K562 (cell line): ENCODE measurements at regions not wholly inside any gene's neighbourhood (a gene's known extent, or its start where the extent isn't known, plus 50 kb on each side); places are given as distances from the start of the nearest gene placed in this dataset.

ENCODE experiments used
- ATAC-seq: fragments of 200-7000 bp; cut with Tn5 transposase; 3 replicates; pipeline ENCODE4 v1.9.1; 2020; ENCODE audit warnings: moderate library complexity
- BruUV-seq: library from RNA; stranded (reverse); fragments of 400-500 nt; replicated peaks from 2 replicates; lab custom pipeline; 2021; lab: Mats Ljungman, UMichigan
- CTCF ChIA-PET: fragments of 300-600 bp; formaldehyde crosslinking; extraction: SDS; loops from one replicate; lab custom pipeline; 2021; ENCODE audit warnings: low intra/inter-chr PET ratio; lab: Yijun Ruan, JAX
- POLR2A ChIA-PET: fragments of 300-600, 350-650 bp; sonication (Branson Sonifier 250); formaldehyde crosslinking; extraction: SDS; loops from one replicate; lab custom pipeline; 2021; ENCODE audit warnings: antibody characterized with exemption, inconsistent platforms; lab: Yijun Ruan, JAX
- DNase-seq, 4 experiments: peaks; one replicate each; pipeline versions ENCODE4 v3.0.0 to v3.0.0-alpha.2; 2011 to 2018; ENCODE audit warnings: low spot score in 3 of 4, mixed read lengths in 3 of 4; ENCODE audit errors: extremely low read depth in 1 of 4
- FAIRE-seq: peaks from 2 replicates; lab custom pipeline; 2011; peaks lifted over from hg19 to GRCh38; lab: Jason Lieb, UNC
- H2AFZ ChIP-seq: 2 replicates; pipeline ENCODE4 v1.6.0; 2011; ENCODE audit warnings: low read depth, low read length, control low read depth, inconsistent platforms
- H3K27ac ChIP-seq: fragments of 200-600 bp; 3 replicates; pipeline ENCODE4 v1.8.0; 2011; ENCODE audit warnings: low read depth, mild to moderate bottlenecking, control low read depth, inconsistent platforms, low read length, moderate library complexity, mixed read lengths; ENCODE audit errors: extremely low read depth
- H3K27me3 ChIP-seq, 2 experiments: fragments of 300-600 bp in 1 of 2; 2 replicates in 1 of 2; 3 replicates in 1 of 2; pipeline versions ENCODE4 v1.6.0 to v1.8.0; 2011; ENCODE audit warnings: inconsistent platforms in 2 of 2, low read length in 2 of 2, mild to moderate bottlenecking in 1 of 2, mixed read lengths in 1 of 2, moderate library complexity in 1 of 2; ENCODE audit not compliant: control insufficient read depth in 2 of 2, insufficient read depth in 2 of 2
- H3K36me3 ChIP-seq: fragments of 300-600 bp; 3 replicates; pipeline ENCODE4 v1.8.0; 2011; ENCODE audit warnings: mild to moderate bottlenecking, low read length, inconsistent platforms; ENCODE audit not compliant: control insufficient read depth, insufficient read depth
- H3K4me1 ChIP-seq, 2 experiments: fragments of 200-600 bp in 1 of 2; replicated peaks in 1 of 2; 2 replicates in 1 of 2; 3 replicates in 1 of 2; pipeline versions ENCODE4 v1.5.1 to v1.8.0; 2011; ENCODE audit warnings: inconsistent platforms in 2 of 2, low read length in 2 of 2, mild to moderate bottlenecking in 1 of 2, mixed read lengths in 1 of 2, moderate library complexity in 1 of 2; ENCODE audit not compliant: control insufficient read depth in 2 of 2, insufficient read depth in 2 of 2
- H3K4me2 ChIP-seq: 2 replicates; pipeline ENCODE4 v1.6.1; 2011; ENCODE audit warnings: low read length, control low read depth, inconsistent platforms, mixed read lengths; ENCODE audit not compliant: insufficient read depth
- H3K4me3 ChIP-seq: fragments of 200-600 bp; sonication (generic), shearing (Covaris generic); 2 replicates; pipeline ENCODE4 v1.5.1; 2016; ENCODE audit warnings: control low read depth, inconsistent platforms
- H3K79me2 ChIP-seq: fragments of 200-600 bp; 3 replicates; pipeline ENCODE4 v1.8.0; 2011; ENCODE audit warnings: low read length, inconsistent platforms; ENCODE audit not compliant: control insufficient read depth, insufficient read depth
- H3K9ac ChIP-seq, 2 experiments: 2 replicates each; pipeline versions ENCODE4 v1.6.0 to v1.6.1; 2011; ENCODE audit warnings: low read depth in 2 of 2, low read length in 2 of 2, control low read depth in 1 of 2, inconsistent platforms in 1 of 2, mild to moderate bottlenecking in 1 of 2, mixed read lengths in 1 of 2; ENCODE audit not compliant: insufficient read depth in 1 of 2
- H3K9me1 ChIP-seq: one replicate; pipeline ENCODE4 v1.6.0; 2011; ENCODE audit warnings: inconsistent platforms, mild to moderate bottlenecking, low read length, moderate library complexity; ENCODE audit not compliant: control insufficient read depth, insufficient read depth
- H3K9me3 ChIP-seq: replicated peaks from 2 replicates; pipeline ENCODE4 v1.5.1; 2011; ENCODE audit warnings: low read depth, low read length, inconsistent platforms; ENCODE audit not compliant: control insufficient read depth, insufficient read depth
- H4K20me1 ChIP-seq: replicated peaks from 2 replicates; pipeline ENCODE4 v1.6.1; 2011; ENCODE audit warnings: low read length, inconsistent platforms, mixed read lengths; ENCODE audit not compliant: control insufficient read depth, insufficient read depth
- BACH1 ChIP-seq: fragments of 200-800 bp; sonication (Bioruptor generic); IDR thresholded peaks from 2 replicates; pipeline ENCODE4 v1.6.1; 2016; ENCODE audit warnings: missing genetic modification characterization, missing compliant biosample characterization
- CBX2 ChIP-seq: fragments of 200-600 bp; sonication (generic); IDR thresholded peaks from one replicate; pipeline ENCODE4 v1.6.1; 2012; ENCODE audit warnings: mild to moderate bottlenecking, low read length, inconsistent platforms; ENCODE audit not compliant: insufficient read depth, poor library complexity, severe bottlenecking
- KAT7 ChIP-seq: sonication (generic); formaldehyde crosslinking; IDR thresholded peaks from 2 replicates; pipeline ENCODE4 v1.8.0; 2022; ENCODE audit warnings: missing genetic modification reagents, mild to moderate bottlenecking, borderline replicate concordance
- NFIC ChIP-seq: fragments of 450-650 bp; IDR thresholded peaks from 2 replicates; pipeline ENCODE4 v1.6.1; 2017; ENCODE audit warnings: mild to moderate bottlenecking, inconsistent platforms
- POLR2B ChIP-seq: fragments of 450-650 bp; IDR thresholded peaks from 2 replicates; pipeline ENCODE4 v1.6.1; 2018; ENCODE audit warnings: low read depth; ENCODE audit not compliant: partially characterized antibody
- PRMT5 ChIP-seq: sonication (generic); formaldehyde crosslinking; IDR thresholded peaks from 2 replicates; pipeline ENCODE4 v1.5.0; 2020; ENCODE audit warnings: missing genetic modification reagents
- SMAD1 ChIP-seq: fragments of 150-350 bp; IDR thresholded peaks from 2 replicates; pipeline ENCODE4 v1.6.1; 2014; ENCODE audit warnings: low read length, low read depth; ENCODE audit not compliant: partially characterized antibody
- THRA ChIP-seq: fragments of 450-650 bp; IDR thresholded peaks from 2 replicates; pipeline ENCODE4 v1.6.1; 2017; ENCODE audit warnings: mild to moderate bottlenecking, moderate library complexity
- ZFP1 ChIP-seq: fragments of 450-650 bp; formaldehyde crosslinking; IDR thresholded peaks from 2 replicates; pipeline ENCODE4 v1.4.0; 2020; ENCODE audit warnings: mild to moderate bottlenecking, mixed read lengths
- ZNF561 ChIP-seq: fragments of 450-650 bp; formaldehyde crosslinking; conservative IDR thresholded peaks from 2 replicates; pipeline ENCODE4 v1.4.0; 2020; ENCODE audit warnings: mild to moderate bottlenecking, moderate library complexity
- ZNF778 ChIP-seq: fragments of 450-650 bp; formaldehyde crosslinking; IDR thresholded peaks from 2 replicates; pipeline ENCODE4 v1.4.0; 2020; ENCODE audit warnings: mild to moderate bottlenecking, moderate library complexity
- WGBS: fragments of 100-300 bp; shearing (Covaris generic); methylation state at CpG from one replicate; pipeline ENCODE4 v1.1.6; 2016; ENCODE audit warnings: low coverage, mixed read lengths; ENCODE audit not compliant: insufficient coverage; ENCODE audit errors: missing lambda C conversion rate; 5-methylcytosine and 5-hydroxymethylcytosine counted together
- in situ Hi-C: fragments of 300-500 bp; cut with MboI; formaldehyde crosslinking; loops from 4 replicates; pipeline ENCODE4 v1.15.0; 2018; ENCODE audit warnings: inconsistent platforms, mixed read lengths
- intact Hi-C: fragments of 100-400 bp; cut with micrococcal nuclease; formaldehyde crosslinking; loops from 2 replicates; pipeline ENCODE4 v1.14.2; 2022

- ATAC-seq (no peak), DNase-seq (no peak), FAIRE-seq (no peak)
- WGBS = 75% methylated on average over 7 of the region's 8 CpGs
- Histone ChIP-seq H3K4me3 (no peak overlapping the region), H3K9me1 (no peaks in the 10 kb centered on the region), H3K27ac (no peak overlapping the region), H3K9me3 (no peaks in the 10 kb centered on the region), H2AFZ (no peak overlapping the region), H3K36me3 (no peaks in the 10 kb centered on the region), H4K20me1 (no peaks in the 10 kb centered on the region), H3K4me2 (no peak overlapping the region), H3K9ac (no peak overlapping the region), H3K27me3 (no peaks in the 10 kb centered on the region), H3K4me1 (no peaks in the 10 kb centered on the region; a peak in 1 of 5 replicates), H3K79me2 (no peaks in the 10 kb centered on the region)
- TF ChIP-seq POLR2B (no peak), KAT7 (CRISPR knock-in tag) (no peak), ZNF561 (CRISPR knock-in tag) (no peak), CBX2 (no peak), ZFP1 (CRISPR knock-in tag) (no peak), ZNF778 (no peak), BACH1 (tag) (no peak), THRA (no peak), NFIC (no peak), PRMT5 (CRISPR knock-in tag) (no peak), SMAD1 (no peak)
- BruUV-seq = no TSS peak
- intact Hi-C loops (no loop called here), in situ Hi-C loops (no loop called here)
- ChIA-PET CTCF (no interaction called here), POLR2A (no interaction called here)
Measured at GRCh38 chr13:99118179-99118578, 82.5 kb upstream of the UBAC2 start.
